DMS114 treated with DMSO at 0.1 percent for 48 hours (cell line): ENCODE measurements at regions not wholly inside any gene's neighbourhood (a gene's known extent, or its start where the extent isn't known, plus 50 kb on each side); places are given as distances from the start of the nearest gene placed in this dataset.
"Not testable (repeated sequence)": the region's sequence is repeated elsewhere in the genome, so short reads cannot be mapped to it uniquely, and the experiment has no call there.

ENCODE experiments used
- DNase-seq: peaks from one replicate; lab custom pipeline; 2025; ENCODE audit not compliant: unreplicated experiment; lab: John Stamatoyannopoulos, UW

- DNase-seq: no peak
These were observed 106.7 kb upstream of the KDM7A start for GRCh38 chr7:140283472-140283871.

GRCh38 chr7:140281960-140282359 lies 105.2 kb upstream of the KDM7A start:
- no peak for DNase-seq

- DNase-seq: no peak
These were observed 104.5 kb upstream of the KDM7A start for GRCh38 chr7:140281255-140281654.

GRCh38 chr7:140276001-140276400 lies 99.2 kb upstream of the KDM7A start:
- DNase-seq: no peak

- no peak for DNase-seq
These were observed 98.5 kb upstream of the KDM7A start for GRCh38 chr7:140275069-140275965.

GRCh38 chr7:140273417-140273816 lies 96.6 kb upstream of the KDM7A start:
- DNase-seq: no peak

GRCh38 chr7:140271643-140271968 lies 94.8 kb upstream of the KDM7A start:
- not testable (repeated sequence) for DNase-seq

GRCh38 chr7:140269004-140269638 lies 92.3 kb upstream of the KDM7A start:
- DNase-seq: no peak

GRCh38 chr7:140267381-140268226 lies 90.8 kb upstream of the KDM7A start:
- DNase-seq: no peak

- DNase-seq: no peak
These were observed 86.5 kb upstream of the KDM7A start for GRCh38 chr7:140263277-140263676.

- DNase-seq: no peak
These were observed 85.6 kb upstream of the KDM7A start for GRCh38 chr7:140262242-140262903.

- DNase-seq: no peak
These were observed 84.7 kb upstream of the KDM7A start for GRCh38 chr7:140261522-140261921.

GRCh38 chr7:140261105-140261486 lies 84.3 kb upstream of the KDM7A start:
- DNase-seq: no peak

GRCh38 chr7:140260352-140261104 lies 83.7 kb upstream of the KDM7A start:
- DNase-seq: no peak

- not testable (repeated sequence) for DNase-seq
These were observed 80.5 kb upstream of the KDM7A start for GRCh38 chr7:140257278-140257677.

- DNase-seq: not testable (repeated sequence)
These were observed 78.2 kb upstream of the KDM7A start for GRCh38 chr7:140254976-140255375.

- DNase-seq: no peak
These were observed 72.4 kb upstream of the KDM7A start for GRCh38 chr7:140249036-140249806.

- no peak for DNase-seq
These were observed 70.8 kb upstream of the KDM7A start for GRCh38 chr7:140247559-140247958.

GRCh38 chr7:140245611-140246105 lies 68.9 kb upstream of the KDM7A start:
- DNase-seq: no peak
